Esophagus (tissue), 2 donors: ENCODE measurements at regions not wholly inside any gene's neighbourhood (a gene's known extent, or its start where the extent isn't known, plus 50 kb on each side); places are given as distances from the start of the nearest gene placed in this dataset.

Source experiments
- H3K27ac ChIP-seq, 2 donors: one replicate each; pipeline ENCODE4 v1.5.1; 2013; ENCODE audit warnings: low read depth in 2 of 2, mild to moderate bottlenecking in 2 of 2, inconsistent platforms in 1 of 2, low read length in 1 of 2, moderate library complexity in 1 of 2
- H3K27me3 ChIP-seq, 2 donors: one replicate each; pipeline ENCODE4 v1.6.1; 2013; ENCODE audit warnings: low read length in 2 of 2, control low read depth in 1 of 2, mild to moderate bottlenecking in 1 of 2; ENCODE audit not compliant: insufficient read depth in 2 of 2, control insufficient read depth in 1 of 2
- H3K36me3 ChIP-seq, 2 donors: one replicate each; pipeline ENCODE4 v1.6.1; 2013; ENCODE audit warnings: low read length in 1 of 2; ENCODE audit not compliant: control insufficient read depth in 2 of 2, insufficient read depth in 2 of 2
- H3K4me1 ChIP-seq, 2 donors: one replicate each; pipeline ENCODE4 v1.6.1; 2013; ENCODE audit warnings: low read length in 1 of 2; ENCODE audit not compliant: control insufficient read depth in 2 of 2, insufficient read depth in 2 of 2
- H3K4me3 ChIP-seq, 2 donors: one replicate each; pipeline ENCODE4 v1.5.1; 2013; ENCODE audit warnings: low read length in 2 of 2, mild to moderate bottlenecking in 2 of 2, low read depth in 1 of 2, moderate library complexity in 1 of 2
- H3K9me3 ChIP-seq, 2 donors: one replicate each; pipeline ENCODE4 v1.6.1; 2013; ENCODE audit warnings: mild to moderate bottlenecking in 2 of 2, low read depth in 1 of 2, low read length in 1 of 2, moderate library complexity in 1 of 2; ENCODE audit not compliant: control insufficient read depth in 2 of 2, insufficient read depth in 1 of 2
- WGBS, 2 donors: extraction: QIAGEN DNeasy Blood & Tissue Kit; methylation state at CpG; one replicate each; pipeline ENCODE4 v1.1.7; 2013; 5-methylcytosine and 5-hydroxymethylcytosine counted together
- donor health status: healthy with polysubstance abuse.
- donor health status: Bipolar disorder and iron deficiency.

DNA sequence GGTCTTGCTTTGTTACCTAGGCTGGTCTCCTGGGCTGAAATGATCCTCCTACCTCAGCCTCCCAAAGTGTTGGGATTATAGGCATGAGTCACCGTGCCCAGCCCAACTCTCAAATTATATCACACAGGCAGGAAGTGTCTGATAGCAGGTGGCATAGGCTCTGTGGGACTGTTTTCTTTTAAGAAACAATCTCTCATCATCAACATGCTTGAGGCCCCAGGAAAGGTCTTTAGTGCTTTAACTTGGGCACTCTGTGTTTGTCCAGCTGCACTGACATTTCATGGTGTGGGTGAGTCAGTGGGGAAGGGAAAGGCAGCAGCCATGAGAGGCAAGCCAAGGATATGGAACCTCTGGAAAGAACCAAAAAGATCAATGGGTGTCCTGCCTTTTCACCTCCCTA is 88.1 kb upstream of the TSPAN5 start:
- Histone ChIP-seq H3K4me3 (no peak overlapping the region), H3K36me3 (no peaks in the 10 kb centered on the region), H3K27ac (peak overlapping the region; percentile 18 to 47), H3K4me1 (no peaks in the 10 kb centered on the region), H3K9me3 (no peaks in the 10 kb centered on the region), H3K27me3 (no peaks in the 10 kb centered on the region)
- WGBS, 2 donors = 33 to 83% methylated on average over 1 of the region's 1 CpG

DNA sequence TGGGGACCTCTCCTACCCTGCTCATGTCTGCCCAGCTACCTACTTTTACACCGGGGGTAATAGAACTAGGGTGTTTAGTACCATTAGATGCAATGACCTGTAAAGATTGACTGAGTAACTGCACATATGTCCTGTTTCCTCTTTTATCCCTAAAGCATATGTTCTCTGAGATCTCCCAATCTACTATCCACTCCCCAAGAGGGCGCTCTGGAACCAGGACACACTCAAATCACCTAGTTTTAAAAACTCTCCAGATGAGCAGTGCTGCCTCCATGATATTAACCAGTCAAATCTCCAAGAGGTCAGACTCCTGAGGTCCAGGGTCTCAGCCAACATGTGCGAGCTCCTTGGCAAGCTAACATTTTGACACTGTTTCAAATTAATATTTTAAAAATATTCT is 87.0 kb upstream of the TSPAN5 start:
- no peaks in the 10 kb centered on the region for H3K4me1 ChIP-seq
- H3K4me3 ChIP-seq = no peak overlapping the region
- WGBS, 2 donors = 68% methylated on average over 3 of the region's 3 CpGs

DNA sequence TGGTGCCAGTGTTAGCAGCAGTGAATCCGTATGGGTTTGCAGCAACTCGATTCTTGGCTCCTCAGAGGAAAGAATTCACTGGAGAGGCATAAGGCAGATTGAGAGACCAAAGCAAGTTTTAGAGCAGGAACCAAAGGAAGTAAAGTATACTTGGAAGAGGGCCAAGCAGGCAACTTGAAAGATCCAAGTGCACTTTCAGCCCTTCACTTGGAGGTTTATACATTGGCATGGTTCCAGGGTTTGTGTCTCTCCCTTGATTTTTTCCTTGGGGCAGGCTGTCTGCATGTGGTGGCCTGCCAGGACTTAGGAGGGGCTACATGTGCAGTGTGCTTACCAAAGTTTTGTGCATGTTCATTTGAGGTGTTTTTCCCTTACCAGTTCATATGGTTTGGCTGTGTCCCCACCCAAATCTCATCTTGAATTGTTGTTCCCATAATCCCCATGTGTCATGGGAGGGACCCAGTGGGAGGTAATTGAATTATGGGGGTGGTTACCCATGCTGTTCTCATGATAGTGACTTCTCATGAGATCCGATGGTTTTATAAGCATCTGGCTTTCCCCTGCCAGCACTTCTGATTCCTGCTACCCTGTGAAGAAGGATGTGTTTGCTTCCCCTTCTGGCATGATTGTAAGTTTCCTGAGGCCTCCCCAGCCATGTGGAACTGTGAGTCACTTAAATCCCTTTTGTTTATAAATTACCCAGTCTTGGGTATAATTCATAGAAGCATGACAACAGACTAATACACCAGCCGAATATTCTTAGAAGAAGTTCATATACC is 86.2 kb upstream of the TSPAN5 start:
- Histone ChIP-seq H3K4me3 (no peak overlapping the region), H3K27me3 (no peaks in the 10 kb centered on the region), H3K27ac (no peak overlapping the region), H3K4me1 (no peaks in the 10 kb centered on the region), H3K9me3 (no peaks in the 10 kb centered on the region), H3K36me3 (no peaks in the 10 kb centered on the region)
- WGBS, 2 donors = 74% methylated on average over 4 of the region's 4 CpGs

More for the DNA sequence above, 87.0 kb upstream of the TSPAN5 start:
- no peaks in the 10 kb centered on the region for H3K36me3 ChIP-seq
- no peak overlapping the region for H3K27ac ChIP-seq
- no peaks in the 10 kb centered on the region for H3K27me3 ChIP-seq
- no peaks in the 10 kb centered on the region for H3K9me3 ChIP-seq

DNA sequence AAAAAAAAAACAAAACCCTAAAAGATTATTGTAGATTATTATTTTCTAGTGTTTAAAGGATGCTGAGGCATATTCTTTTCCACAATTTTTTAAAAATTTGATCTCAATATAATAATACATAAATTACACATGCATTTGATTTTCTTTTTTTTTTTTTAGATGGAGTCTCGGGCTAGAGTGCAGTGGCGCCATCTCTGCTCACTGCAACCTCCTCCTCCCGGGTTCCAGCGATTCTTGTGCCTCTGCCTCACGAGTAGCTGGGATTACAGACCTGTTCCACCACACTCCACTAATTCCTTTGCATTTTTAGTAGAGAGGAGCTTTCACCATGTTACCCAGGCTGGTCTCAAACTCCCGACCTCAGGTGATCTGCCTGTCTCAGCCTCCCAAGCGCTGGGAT is 83.5 kb upstream of the TSPAN5 start:
- no peaks in the 10 kb centered on the region for H3K36me3 ChIP-seq
- WGBS, 2 donors = 80 to 82% methylated on average over 7 of the region's 7 CpGs
- no peaks in the 10 kb centered on the region for H3K4me1 ChIP-seq
- H3K9me3 ChIP-seq = no peaks in the 10 kb centered on the region
- H3K27ac ChIP-seq = no peak overlapping the region
- H3K27me3 ChIP-seq = no peaks in the 10 kb centered on the region
- H3K4me3 ChIP-seq = no peak overlapping the region

DNA sequence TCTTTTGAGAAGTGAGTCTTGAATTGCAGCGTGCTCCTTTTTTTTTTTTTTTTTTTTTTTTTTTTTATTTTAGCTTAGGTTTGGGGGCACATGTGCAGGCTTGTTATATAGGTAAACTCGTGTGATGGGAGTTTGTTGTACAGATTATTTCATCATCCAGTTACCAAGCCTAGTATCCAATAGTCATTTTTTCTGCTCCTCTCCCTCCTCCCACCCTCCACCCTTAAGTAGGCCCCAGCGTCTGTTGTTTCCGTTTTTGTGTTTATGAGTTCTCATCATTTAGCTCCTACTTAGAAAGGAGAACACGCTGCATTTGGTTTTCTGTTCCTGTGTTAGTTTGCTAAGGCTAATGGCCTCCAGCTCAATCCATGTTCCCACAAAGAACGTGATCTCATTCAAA is 81.3 kb upstream of the TSPAN5 start:
- Histone ChIP-seq H3K36me3 (no peaks in the 10 kb centered on the region), H3K27me3 (no peaks in the 10 kb centered on the region), H3K4me1 (no peaks in the 10 kb centered on the region), H3K9me3 (no peaks in the 10 kb centered on the region), H3K4me3 (no peak overlapping the region), H3K27ac (no peak overlapping the region)
- WGBS, 2 donors = 55 to 59% methylated on average over 6 of the region's 6 CpGs

DNA sequence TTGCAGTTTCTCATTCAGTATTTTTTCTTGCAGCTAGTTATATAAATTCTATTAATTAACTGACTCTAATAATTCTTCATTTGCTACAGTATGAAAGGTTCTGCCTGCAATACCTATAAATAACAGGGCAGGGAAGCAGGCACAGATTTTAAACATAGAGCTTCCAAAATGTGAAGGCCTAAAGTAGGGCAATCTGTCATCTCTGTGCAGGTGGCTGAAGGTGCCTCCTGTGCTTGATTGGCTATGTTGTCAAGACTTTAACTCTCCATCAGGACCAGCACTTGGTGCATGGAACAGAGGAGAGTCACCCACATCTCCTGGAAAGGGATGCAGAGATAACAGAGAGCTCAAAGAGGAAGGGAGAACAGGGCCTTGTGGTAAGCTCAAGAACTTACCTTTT is 75.2 kb upstream of the TSPAN5 start:
- Histone ChIP-seq H3K9me3 (no peaks in the 10 kb centered on the region), H3K36me3 (no peaks in the 10 kb centered on the region), H3K27ac (no peak overlapping the region), H3K4me1 (no peaks in the 10 kb centered on the region), H3K4me3 (no peak overlapping the region), H3K27me3 (no peaks in the 10 kb centered on the region)

DNA sequence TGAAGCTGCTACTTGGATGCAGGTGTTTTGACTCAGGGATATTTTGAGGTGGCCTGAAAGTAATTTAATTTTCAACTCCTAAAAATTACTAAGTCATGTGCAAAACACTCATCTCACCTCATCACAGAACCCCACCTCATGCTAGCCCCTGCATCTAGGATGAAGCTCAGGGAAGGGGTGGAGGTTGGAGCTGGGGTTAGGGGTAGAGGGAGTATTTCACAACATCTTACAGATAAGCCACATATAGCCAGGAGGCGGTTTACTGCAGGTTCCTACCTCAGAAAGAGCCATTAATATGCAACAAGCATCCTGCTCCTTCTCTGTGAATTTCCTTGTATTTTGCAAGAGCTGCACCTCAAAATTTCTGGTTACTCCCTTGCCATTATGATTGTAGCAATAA is 70.5 kb upstream of the TSPAN5 start:
- WGBS, 2 donors = 79 to 81% methylated on average over 1 of the region's 1 CpG

DNA sequence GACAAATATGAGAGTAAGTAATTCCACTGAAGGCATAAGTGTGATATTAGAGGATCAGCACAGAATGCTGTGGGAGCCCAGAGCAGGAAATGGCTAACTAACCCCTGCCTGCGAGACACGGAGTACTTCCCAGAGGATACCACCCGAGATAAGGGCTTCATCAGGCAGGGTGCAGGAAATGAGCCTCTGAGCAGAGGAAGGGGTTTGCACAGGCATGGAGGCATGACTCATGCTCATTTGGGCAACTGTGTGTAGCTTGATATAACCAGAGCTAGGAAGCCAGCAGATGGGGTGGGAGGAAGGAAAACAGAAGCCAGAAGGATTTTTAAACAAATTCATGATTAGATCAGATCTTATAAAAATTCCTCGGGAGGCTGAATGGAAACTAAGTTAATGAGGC is 70.0 kb upstream of the TSPAN5 start:
- Histone ChIP-seq H3K27me3 (no peaks in the 10 kb centered on the region), H3K27ac (no peak overlapping the region), H3K4me3 (no peak overlapping the region), H3K4me1 (no peaks in the 10 kb centered on the region), H3K9me3 (no peaks in the 10 kb centered on the region), H3K36me3 (no peaks in the 10 kb centered on the region)
- WGBS, 2 donors = 41 to 42% methylated on average over 4 of the region's 4 CpGs

More for the DNA sequence above, 70.5 kb upstream of the TSPAN5 start:
- Histone ChIP-seq H3K4me3 (no peak overlapping the region), H3K36me3 (no peaks in the 10 kb centered on the region), H3K27me3 (no peaks in the 10 kb centered on the region), H3K27ac (no peak overlapping the region), H3K4me1 (no peaks in the 10 kb centered on the region), H3K9me3 (no peaks in the 10 kb centered on the region)

DNA sequence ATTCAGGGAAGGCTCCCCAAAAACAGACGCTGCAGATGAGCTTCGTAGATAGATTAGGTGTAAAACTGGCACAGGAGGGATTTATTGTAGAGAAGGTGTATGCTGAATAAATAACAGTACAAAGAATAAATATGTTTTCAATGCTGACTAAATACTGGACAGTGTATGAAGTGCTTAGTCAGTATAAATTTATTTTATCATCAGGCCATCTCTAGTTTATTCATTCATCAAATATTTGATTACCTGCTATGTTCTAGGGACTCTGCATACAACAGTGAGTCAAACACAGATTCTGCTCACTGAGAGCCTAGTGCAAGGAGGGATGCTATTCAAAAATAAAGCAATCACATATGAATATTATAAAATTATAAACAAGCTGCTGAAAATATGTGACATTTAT is 63.6 kb upstream of the TSPAN5 start:
- H3K4me3 ChIP-seq = no peak overlapping the region
- 90 to 98% methylated on average over 2 of the region's 2 CpGs for WGBS, 2 donors

DNA sequence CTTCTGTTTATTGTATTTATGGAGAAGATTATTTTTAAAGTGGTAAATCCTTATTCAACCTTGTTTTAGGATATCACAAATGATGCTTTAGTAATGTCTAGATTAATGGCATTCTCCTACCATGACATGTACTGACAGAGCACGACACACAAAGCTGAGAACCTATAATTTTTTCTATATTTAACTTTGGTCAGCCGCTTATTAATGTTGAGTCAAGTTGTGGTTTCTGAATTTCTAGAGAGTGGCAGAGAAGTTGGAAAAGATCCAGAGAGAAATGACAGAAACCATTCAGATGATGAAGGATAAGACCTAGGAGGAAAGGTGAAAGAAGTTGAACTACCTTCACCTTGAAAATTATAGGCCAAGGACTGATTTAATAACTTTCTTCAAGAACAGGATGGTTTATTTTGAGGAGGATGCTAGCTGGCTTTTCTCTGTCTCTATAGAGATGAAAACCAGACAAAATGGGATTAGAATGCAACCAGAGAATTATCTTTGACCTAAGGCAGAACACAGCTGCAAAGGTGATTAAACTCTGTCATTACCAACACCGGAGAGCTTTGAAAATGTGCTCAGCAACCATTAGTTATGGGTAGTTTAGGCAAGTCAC is 62.6 kb upstream of the TSPAN5 start:
- Histone ChIP-seq H3K4me1 (no peaks in the 10 kb centered on the region), H3K27ac (no peak overlapping the region), H3K4me3 (no peak overlapping the region), H3K27me3 (no peaks in the 10 kb centered on the region), H3K9me3 (no peaks in the 10 kb centered on the region), H3K36me3 (no peaks in the 10 kb centered on the region)
- 36 to 50% methylated on average over 3 of the region's 3 CpGs for WGBS, 2 donors

More for the DNA sequence above, 63.6 kb upstream of the TSPAN5 start:
- no peaks in the 10 kb centered on the region for H3K36me3 ChIP-seq
- no peak overlapping the region for H3K27ac ChIP-seq
- no peaks in the 10 kb centered on the region for H3K9me3 ChIP-seq
- H3K27me3 ChIP-seq = no peaks in the 10 kb centered on the region
- no peaks in the 10 kb centered on the region for H3K4me1 ChIP-seq
